ENCODE measurements at regions not wholly inside any gene's neighbourhood (a gene's known extent, or its start where the extent isn't known, plus 50 kb on each side); places are given as distances from the start of the nearest gene placed in this dataset.

- TF ChIP-seq, protein P1, sequence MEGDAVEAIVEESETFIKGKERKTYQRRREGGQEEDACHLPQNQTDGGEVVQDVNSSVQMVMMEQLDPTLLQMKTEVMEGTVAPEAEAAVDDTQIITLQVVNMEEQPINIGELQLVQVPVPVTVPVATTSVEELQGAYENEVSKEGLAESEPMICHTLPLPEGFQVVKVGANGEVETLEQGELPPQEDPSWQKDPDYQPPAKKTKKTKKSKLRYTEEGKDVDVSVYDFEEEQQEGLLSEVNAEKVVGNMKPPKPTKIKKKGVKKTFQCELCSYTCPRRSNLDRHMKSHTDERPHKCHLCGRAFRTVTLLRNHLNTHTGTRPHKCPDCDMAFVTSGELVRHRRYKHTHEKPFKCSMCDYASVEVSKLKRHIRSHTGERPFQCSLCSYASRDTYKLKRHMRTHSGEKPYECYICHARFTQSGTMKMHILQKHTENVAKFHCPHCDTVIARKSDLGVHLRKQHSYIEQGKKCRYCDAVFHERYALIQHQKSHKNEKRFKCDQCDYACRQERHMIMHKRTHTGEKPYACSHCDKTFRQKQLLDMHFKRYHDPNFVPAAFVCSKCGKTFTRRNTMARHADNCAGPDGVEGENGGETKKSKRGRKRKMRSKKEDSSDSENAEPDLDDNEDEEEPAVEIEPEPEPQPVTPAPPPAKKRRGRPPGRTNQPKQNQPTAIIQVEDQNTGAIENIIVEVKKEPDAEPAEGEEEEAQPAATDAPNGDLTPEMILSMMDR (IDR thresholded peaks at IDR 0.05; ENCODE audit: insufficient read depth, low read depth, low read length): no peak
- no peak for TF ChIP-seq EZH2 (IDR thresholded peaks at IDR 0.05; ENCODE audit: insufficient read depth, low read length)
Observed at GRCh38 chr12:14310866-14311265, 54.6 kb upstream of the ATF7IP start.
